Medulla oblongata (tissue), 1 donor: ENCODE measurements at regions not wholly inside any gene's neighbourhood (a gene's known extent, or its start where the extent isn't known, plus 50 kb on each side); places are given as distances from the start of the nearest gene placed in this dataset.
"Not testable (repeated sequence)": the region's sequence is repeated elsewhere in the genome, so short reads cannot be mapped to it uniquely, and the experiment has no call there.

ENCODE experiments used
- DNase-seq: peaks from one replicate; pipeline ENCODE4 v3.0.0-alpha.2; 2015; ENCODE audit errors: extremely low spot score

- DNase-seq = no peak
Observed at GRCh38 chr1:55877437-55878232, 662.5 kb upstream of the USP24 start.

GRCh38 chr1:55876276-55877060, 661.3 kb upstream of the USP24 start:
- DNase-seq = no peak

GRCh38 chr1:55870106-55870505, 654.9 kb upstream of the USP24 start:
- no peak for DNase-seq

GRCh38 chr1:55869065-55869464, 653.9 kb upstream of the USP24 start:
- DNase-seq = no peak

GRCh38 chr1:55868026-55868425, 652.9 kb upstream of the USP24 start:
- peak; percentile 13 for DNase-seq

- DNase-seq = no peak
Observed at GRCh38 chr1:55867304-55867843, 652.2 kb upstream of the USP24 start.

GRCh38 chr1:55865778-55866177, 650.6 kb upstream of the USP24 start:
- not testable (repeated sequence) for DNase-seq

GRCh38 chr1:55864251-55864650, 649.1 kb upstream of the USP24 start:
- no peak for DNase-seq

DNA sequence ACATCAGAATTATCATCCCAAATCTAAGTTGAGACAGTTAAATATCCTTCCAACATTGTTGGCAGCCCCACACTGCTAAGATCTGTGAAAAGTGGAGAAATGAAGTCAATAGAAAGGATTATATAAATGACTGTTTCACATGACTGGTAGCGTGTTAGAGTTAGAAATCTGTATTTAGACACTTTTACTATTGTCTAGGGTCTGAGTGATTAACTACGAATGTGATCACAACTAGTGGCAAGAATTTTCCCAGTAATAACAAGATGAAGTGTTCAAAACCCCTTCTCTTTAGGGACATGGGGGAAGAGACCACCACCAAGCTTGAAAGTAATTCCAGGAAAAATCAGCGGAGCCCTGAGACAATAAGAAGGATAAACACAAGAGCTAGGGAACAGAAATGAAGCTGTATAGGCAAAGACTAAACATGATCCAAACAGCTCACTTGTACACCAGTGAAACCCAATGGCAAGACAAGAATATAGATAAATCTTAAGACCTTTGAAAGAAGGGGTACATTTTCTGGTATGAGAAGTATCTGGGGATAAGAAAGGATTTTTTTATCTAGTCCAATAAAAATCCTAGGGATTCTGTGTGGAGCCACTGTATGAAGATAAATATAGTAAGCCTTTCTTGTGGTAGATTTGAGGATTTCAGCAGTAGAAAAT, 646.6 kb upstream of the USP24 start:
- no peak for DNase-seq

- DNase-seq = no peak
Observed at GRCh38 chr1:55860798-55861519, 645.8 kb upstream of the USP24 start.

GRCh38 chr1:55860326-55860725, 645.2 kb upstream of the USP24 start:
- no peak for DNase-seq

- DNase-seq = no peak
Observed at GRCh38 chr1:55854911-55855310, 639.7 kb upstream of the USP24 start.

DNA sequence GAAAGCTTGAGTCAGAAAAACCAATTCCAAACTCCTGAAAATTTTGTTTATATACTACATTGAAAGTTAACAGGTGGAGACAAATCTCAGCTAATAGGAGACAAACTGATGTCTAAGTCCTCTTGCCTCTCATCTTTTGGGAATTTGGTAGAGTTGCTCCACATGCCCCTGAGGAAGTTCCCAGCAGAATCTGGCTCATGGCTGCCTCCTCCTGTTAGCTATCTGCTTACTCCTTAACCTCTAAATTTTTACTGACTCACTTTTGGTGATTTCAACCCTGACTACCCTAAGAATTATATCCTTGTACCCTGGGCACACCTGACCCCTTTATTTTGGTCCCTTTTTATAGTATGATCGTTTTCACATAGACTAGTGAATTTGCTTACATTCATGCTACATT, 633.7 kb upstream of the USP24 start:
- DNase-seq = no peak

GRCh38 chr1:55846051-55846450, 630.9 kb upstream of the USP24 start:
- no peak for DNase-seq

DNA sequence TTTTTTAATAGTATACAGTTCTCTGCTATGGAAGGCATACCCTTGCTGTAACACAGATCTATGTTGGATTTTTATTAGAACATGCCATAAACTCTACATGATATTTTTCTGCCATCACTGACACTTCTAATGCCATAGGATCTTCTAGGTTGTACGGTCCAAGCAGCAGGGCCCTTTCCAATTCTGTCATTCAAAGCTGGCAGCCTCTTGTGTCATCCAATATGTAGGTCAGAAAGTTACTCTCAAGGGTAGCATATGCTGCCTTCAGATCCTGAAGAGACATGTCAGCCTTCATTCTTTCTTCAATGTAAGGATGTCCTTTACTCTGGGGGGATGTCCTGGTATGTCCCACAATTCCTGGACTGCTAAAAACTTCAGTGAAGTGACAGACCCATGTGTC, 629.2 kb upstream of the USP24 start:
- no peak for DNase-seq

- no peak for DNase-seq
Observed at GRCh38 chr1:55839626-55840025, 624.5 kb upstream of the USP24 start.

DNA sequence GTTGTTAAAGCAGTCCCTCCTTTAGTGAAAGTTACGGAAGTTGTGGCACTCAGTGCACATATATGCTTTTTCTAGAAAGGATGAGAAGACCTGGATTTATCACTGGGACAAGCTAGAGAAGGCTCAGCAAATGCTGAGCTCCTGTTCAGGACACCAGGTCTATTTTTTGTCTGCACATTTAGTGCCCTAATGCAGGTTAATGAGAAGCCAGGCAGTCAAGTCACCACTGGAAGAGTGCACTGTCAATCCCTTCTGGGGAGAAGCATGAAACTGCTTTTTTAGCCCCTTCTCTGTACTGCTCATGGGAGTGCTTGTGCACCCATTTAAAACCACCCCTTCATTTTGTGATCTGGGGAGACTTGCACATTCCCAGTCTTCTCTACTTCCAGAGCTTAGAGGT, 624.1 kb upstream of the USP24 start:
- DNase-seq = no peak

GRCh38 chr1:55836086-55836485, 620.9 kb upstream of the USP24 start:
- no peak for DNase-seq

- no peak for DNase-seq
Observed at GRCh38 chr1:55833529-55834091, 618.4 kb upstream of the USP24 start.

DNA sequence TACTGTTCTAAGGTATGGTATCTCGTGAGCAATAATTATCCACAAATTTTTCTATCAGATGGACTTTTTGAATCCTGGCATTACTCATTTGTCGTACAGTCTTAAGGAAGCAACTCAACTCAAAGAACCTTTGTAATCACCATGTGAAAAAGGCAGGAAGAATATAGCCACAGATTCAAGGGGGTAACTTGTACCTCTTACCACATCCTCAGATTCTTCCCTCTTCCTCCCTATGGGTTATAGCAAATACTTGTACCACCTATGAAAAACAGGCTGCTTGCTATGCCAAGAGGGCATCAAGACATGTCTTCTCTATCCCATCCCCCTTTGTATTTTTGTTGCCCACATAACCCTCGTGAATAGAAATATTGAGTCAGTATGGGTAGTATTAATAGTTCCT, 616.6 kb upstream of the USP24 start:
- DNase-seq = no peak

DNA sequence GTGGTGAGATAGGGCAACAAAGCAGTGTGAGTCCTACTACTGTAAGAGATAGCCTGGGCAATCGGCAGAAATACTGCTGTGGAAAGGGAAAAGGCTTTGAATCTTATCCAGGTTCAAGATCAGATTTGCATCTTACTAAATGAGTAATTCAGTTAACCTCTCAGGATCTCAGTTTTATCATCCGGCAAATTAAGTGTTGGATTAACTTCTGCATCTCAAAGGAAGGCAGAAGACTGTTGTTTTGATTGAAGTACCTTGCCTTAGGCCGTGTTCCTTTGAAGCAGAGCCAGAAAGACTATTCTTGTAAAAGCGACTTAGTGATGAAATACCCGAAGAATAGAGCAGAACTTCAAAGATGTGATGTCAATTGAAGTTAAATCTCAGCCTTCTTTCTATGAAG, 612.9 kb upstream of the USP24 start:
- no peak for DNase-seq
